Body of pancreas (tissue), 4 donors: ENCODE measurements at regions not wholly inside any gene's neighbourhood (a gene's known extent, or its start where the extent isn't known, plus 50 kb on each side); places are given as distances from the start of the nearest gene placed in this dataset.

Experiments
- ATAC-seq: fragments of 150-250 bp; one replicate; pipeline ENCODE4 v1.9.1; 2016
- DNase-seq, 4 donors: peaks; one replicate each; pipeline ENCODE4 v3.0.0-alpha.2; 2019
- H3K27ac ChIP-seq, 4 donors: fragments of 200-600 bp; sonication (generic); 1 replicate in 3 of 4; 2 replicates in 1 of 4; pipeline versions ENCODE4 v1.5.1 to v1.6.1; 2016 to 2019; ENCODE audit warnings: mild to moderate bottlenecking in 1 of 4, mixed read lengths in 1 of 4, moderate library complexity in 1 of 4
- H3K27me3 ChIP-seq, 2 donors: fragments of 200-600 bp; sonication (generic); one replicate each; pipeline ENCODE4 v1.6.0; 2016; ENCODE audit warnings: mild to moderate bottlenecking in 1 of 2
- H3K36me3 ChIP-seq, 2 donors: fragments of 200-600 bp; sonication (generic); replicated peaks in 1 of 2; 2 replicates each; pipeline ENCODE4 v1.5.1; 2016; ENCODE audit warnings: low read depth in 2 of 2; ENCODE audit not compliant: insufficient read depth in 1 of 2
- H3K4me1 ChIP-seq: fragments of 200-600 bp; sonication (generic); one replicate; pipeline ENCODE4 v1.6.0; 2016
- H3K4me3 ChIP-seq, 2 donors: fragments of 200-600 bp; sonication (generic); 1 replicate in 1 of 2; 2 replicates in 1 of 2; pipeline ENCODE4 v1.5.1; 2016 to 2019
- H3K9me3 ChIP-seq, 3 donors: fragments of 200-600 bp; sonication (generic); 1 replicate in 2 of 3; 2 replicates in 1 of 3; pipeline ENCODE4 v1.5.1; 2016
- POLR2A ChIP-seq, 3 donors: fragments of 450-650 bp; IDR thresholded peaks; one replicate each; pipeline ENCODE4 v1.6.1; 2016; ENCODE audit warnings: antibody characterized with exemption in 3 of 3, mild to moderate bottlenecking in 2 of 3
- WGBS, 2 donors: methylation state at CpG; one replicate each; pipeline ENCODE4 v1.1.5; 2017; 5-methylcytosine and 5-hydroxymethylcytosine counted together
- intact Hi-C: fragments of 100-400 bp; cut with DNase I; formaldehyde crosslinking; loops from one replicate; pipeline ENCODE4 v1.15.1; 2023
- TF ChIP-seq, protein P1 (sequence below), 7 experiments: fragments of 450-650 bp in 4 of 7; fragments of 200-600 bp in 3 of 7; sonication (generic) in 3 of 7; IDR thresholded peaks; one replicate each; pipeline ENCODE4 v1.5.1; 2016 to 2019; ENCODE audit warnings: antibody characterized with exemption in 7 of 7

- ATAC-seq, result no peak
- Histone ChIP-seq H3K9me3 (no peaks in the 10 kb centered on the region), H3K27me3 (no peaks in the 10 kb centered on the region), H3K4me1 (no peaks in the 10 kb centered on the region), H3K4me3 (no peak overlapping the region), H3K27ac (no peak overlapping the region), H3K36me3 (no peaks in the 10 kb centered on the region)
- 74 to 76% methylated on average over 4 of the region's 4 CpGs for WGBS, 2 donors
- no peak for TF ChIP-seq POLR2A (IDR thresholded peaks at IDR 0.05)
- TF ChIP-seq, protein P1, sequence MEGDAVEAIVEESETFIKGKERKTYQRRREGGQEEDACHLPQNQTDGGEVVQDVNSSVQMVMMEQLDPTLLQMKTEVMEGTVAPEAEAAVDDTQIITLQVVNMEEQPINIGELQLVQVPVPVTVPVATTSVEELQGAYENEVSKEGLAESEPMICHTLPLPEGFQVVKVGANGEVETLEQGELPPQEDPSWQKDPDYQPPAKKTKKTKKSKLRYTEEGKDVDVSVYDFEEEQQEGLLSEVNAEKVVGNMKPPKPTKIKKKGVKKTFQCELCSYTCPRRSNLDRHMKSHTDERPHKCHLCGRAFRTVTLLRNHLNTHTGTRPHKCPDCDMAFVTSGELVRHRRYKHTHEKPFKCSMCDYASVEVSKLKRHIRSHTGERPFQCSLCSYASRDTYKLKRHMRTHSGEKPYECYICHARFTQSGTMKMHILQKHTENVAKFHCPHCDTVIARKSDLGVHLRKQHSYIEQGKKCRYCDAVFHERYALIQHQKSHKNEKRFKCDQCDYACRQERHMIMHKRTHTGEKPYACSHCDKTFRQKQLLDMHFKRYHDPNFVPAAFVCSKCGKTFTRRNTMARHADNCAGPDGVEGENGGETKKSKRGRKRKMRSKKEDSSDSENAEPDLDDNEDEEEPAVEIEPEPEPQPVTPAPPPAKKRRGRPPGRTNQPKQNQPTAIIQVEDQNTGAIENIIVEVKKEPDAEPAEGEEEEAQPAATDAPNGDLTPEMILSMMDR (IDR thresholded peaks at IDR 0.05), result no peak
- no peak for DNase-seq
- intact Hi-C loops, result no loop called here
These were observed 169.4 kb upstream of the MYO16 start for GRCh38 chr13:108460043-108460442.

DNA sequence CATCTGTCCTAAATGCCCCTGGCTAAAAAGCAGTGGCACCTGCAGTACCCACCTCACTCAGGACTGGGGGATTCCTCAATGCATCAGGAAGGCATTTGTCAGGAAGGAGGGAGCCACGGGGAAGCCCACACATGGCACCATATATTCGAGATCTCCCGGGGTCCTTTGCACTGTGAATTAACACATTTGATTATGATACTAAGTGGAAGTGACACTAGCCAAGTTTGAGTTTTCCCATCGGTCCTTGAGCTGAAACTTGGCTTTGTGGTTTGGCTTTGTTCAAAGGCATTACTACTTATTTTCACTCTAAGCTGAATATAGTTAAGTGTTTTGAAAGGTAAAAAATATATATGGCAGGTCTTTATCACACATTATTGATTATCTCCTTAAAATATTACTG is 168.7 kb upstream of the MYO16 start:
- Histone ChIP-seq H3K27me3 (no peaks in the 10 kb centered on the region), H3K27ac (no peak overlapping the region), H3K4me3 (no peak overlapping the region), H3K36me3 (no peaks in the 10 kb centered on the region), H3K4me1 (no peaks in the 10 kb centered on the region), H3K9me3 (no peaks in the 10 kb centered on the region)
- intact Hi-C loops, result no loop called here
- 47 to 49% methylated on average over 4 of the region's 4 CpGs for WGBS, 2 donors
- DNase-seq, result no peak
- no peak for TF ChIP-seq POLR2A (IDR thresholded peaks at IDR 0.05)
- TF ChIP-seq, protein P1 (IDR thresholded peaks at IDR 0.05), result no peak
- no peak for ATAC-seq

DNA sequence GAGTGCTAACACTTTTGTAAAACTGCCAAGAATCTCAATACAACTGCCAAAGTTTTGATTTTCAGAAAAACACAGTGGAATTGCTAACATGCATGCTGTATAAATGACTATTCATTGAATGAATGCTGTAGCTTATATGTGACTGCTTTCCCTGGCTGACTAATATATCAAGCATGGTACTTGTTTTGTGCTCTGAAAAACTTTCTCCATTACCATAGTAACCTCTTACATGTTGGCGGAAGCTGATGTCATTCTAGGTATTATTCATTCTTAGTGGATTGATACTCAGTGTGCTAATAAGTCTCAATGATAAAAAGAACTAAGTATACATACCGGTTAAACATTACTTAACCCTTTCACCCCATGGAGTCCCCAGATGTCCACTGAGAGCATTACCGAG is 166.1 kb upstream of the MYO16 start:
- peak; percentile 9 for ATAC-seq

DNA sequence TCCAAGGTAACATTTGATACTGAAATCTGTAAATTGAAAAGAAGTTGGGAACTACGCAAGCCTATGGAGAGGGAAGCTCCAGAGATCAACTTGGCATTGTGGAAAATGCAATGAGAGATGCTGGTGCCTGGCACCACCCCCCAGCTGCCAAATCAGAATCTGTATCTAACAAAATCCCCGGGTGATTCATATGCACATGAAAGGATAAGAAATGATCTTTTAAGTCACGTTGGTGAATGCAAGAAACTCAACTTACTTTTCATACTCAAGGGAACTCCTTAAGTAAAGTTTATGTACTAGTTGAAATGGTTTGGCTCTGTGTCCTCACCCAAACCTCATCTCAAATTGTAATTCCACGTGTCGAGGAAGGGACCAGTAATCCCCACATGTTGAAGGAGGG is 158.5 kb upstream of the MYO16 start:
- ATAC-seq (no peak), DNase-seq (no peak)
- no peaks in the 10 kb centered on the region for H3K4me1 ChIP-seq
- intact Hi-C loops, result no loop called here
- no peaks in the 10 kb centered on the region for H3K36me3 ChIP-seq
- no peaks in the 10 kb centered on the region for H3K27me3 ChIP-seq
- 49 to 50% methylated on average over 5 of the region's 5 CpGs for WGBS, 2 donors
- no peak overlapping the region for H3K27ac ChIP-seq
- no peak overlapping the region for H3K4me3 ChIP-seq
- no peak for TF ChIP-seq POLR2A (IDR thresholded peaks at IDR 0.05)
- TF ChIP-seq, protein P1 (IDR thresholded peaks at IDR 0.05), result no peak
- no peaks in the 10 kb centered on the region for H3K9me3 ChIP-seq

More for the DNA sequence above, 166.1 kb upstream of the MYO16 start:
- Histone ChIP-seq H3K27me3 (no peaks in the 10 kb centered on the region), H3K27ac (no peak overlapping the region), H3K4me1 (no peaks in the 10 kb centered on the region), H3K36me3 (no peaks in the 10 kb centered on the region), H3K9me3 (no peaks in the 10 kb centered on the region), H3K4me3 (no peak overlapping the region)
- no peak for DNase-seq
- WGBS, 2 donors, result 17 to 32% methylated on average over 3 of the region's 3 CpGs
- intact Hi-C loops, result no loop called here
- TF ChIP-seq, protein P1 (IDR thresholded peaks at IDR 0.05), result no peak
- TF ChIP-seq POLR2A (IDR thresholded peaks at IDR 0.05), result no peak

DNA sequence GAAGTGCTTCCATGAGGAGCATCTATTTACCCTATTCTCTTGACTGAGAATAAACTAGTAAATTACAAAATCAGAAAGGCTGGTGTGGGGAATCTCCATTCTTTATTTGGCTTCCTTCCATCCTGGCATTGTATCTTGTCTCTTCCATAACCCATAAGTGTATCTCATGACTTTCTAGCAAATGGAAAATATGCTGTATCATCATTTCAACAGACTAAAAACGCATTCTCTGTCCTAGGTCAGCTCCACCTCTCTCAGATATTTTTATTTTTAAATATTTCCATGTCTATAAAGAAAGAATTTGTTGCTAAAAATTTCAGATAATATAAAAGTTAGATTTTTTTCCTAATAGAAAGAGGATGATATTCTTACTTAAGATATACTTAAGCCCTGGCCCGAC is 154.2 kb upstream of the MYO16 start:
- TF ChIP-seq, protein P1 (IDR thresholded peaks at IDR 0.05), result no peak
- TF ChIP-seq POLR2A (IDR thresholded peaks at IDR 0.05), result no peak
- WGBS, 2 donors, result 62 to 70% methylated on average over 2 of the region's 2 CpGs
- Histone ChIP-seq H3K9me3 (no peaks in the 10 kb centered on the region), H3K27ac (no peak overlapping the region), H3K36me3 (no peaks in the 10 kb centered on the region), H3K4me1 (no peaks in the 10 kb centered on the region), H3K4me3 (no peak overlapping the region), H3K27me3 (no peaks in the 10 kb centered on the region)
- intact Hi-C loops, result no loop called here
- DNase-seq (no peak), ATAC-seq (no peak)
